B cell (primary cell): ENCODE measurements at regions not wholly inside any gene's neighbourhood (a gene's known extent, or its start where the extent isn't known, plus 50 kb on each side); places are given as distances from the start of the nearest gene placed in this dataset.

ENCODE experiments used
- ATAC-seq: fragments of 200-7000 bp; cut with Tn5 transposase; one replicate; pipeline ENCODE4 v1.10.0; 2021; ENCODE audit warnings: low read depth, mild to moderate bottlenecking, moderate number of reproducible peaks, moderate library complexity
- CTCF ChIA-PET: fragments of 350-600 bp; sonication (Branson Sonifier 250); formaldehyde crosslinking; loops from one replicate; lab custom pipeline; 2021; ENCODE audit warnings: antibody characterized with exemption, inconsistent platforms; lab: Charles Lee
- POLR2A ChIA-PET: fragments of 350-600 bp; sonication (Branson Sonifier 250); formaldehyde crosslinking; loops from one replicate; lab custom pipeline; 2021; ENCODE audit warnings: antibody characterized with exemption; lab: Charles Lee
- DNase-seq: peaks from one replicate; pipeline ENCODE4 v3.0.0; 2013
- H2AFZ ChIP-seq: 2 replicates; pipeline ENCODE4 v1.6.1; 2012; ENCODE audit warnings: mild to moderate bottlenecking, low read depth, low read length; ENCODE audit not compliant: insufficient read depth, poor library complexity, severe bottlenecking
- H3K27ac ChIP-seq, 2 donors: 1 replicate in 1 of 2; 2 replicates in 1 of 2; pipeline ENCODE4 v1.5.1; 2012 to 2013; ENCODE audit warnings: low read length in 2 of 2, mild to moderate bottlenecking in 2 of 2, moderate library complexity in 1 of 2
- H3K27me3 ChIP-seq, 4 experiments: fragments of 200-600 bp in 1 of 4; sonication (generic) in 1 of 4; replicated peaks in 1 of 4; 1 replicate in 2 of 4; 2 replicates in 2 of 4; pipeline versions ENCODE4 v1.6.1 to v1.7.0; 2013 to 2016; ENCODE audit warnings: low read length in 3 of 4, mild to moderate bottlenecking in 2 of 4, mixed read lengths in 1 of 4, moderate library complexity in 1 of 4; ENCODE audit not compliant: insufficient read depth in 4 of 4, control insufficient read depth in 3 of 4; ENCODE audit errors: control extremely low read depth in 1 of 4
- H3K36me3 ChIP-seq, 2 experiments: replicated peaks in 1 of 2; 1 replicate in 1 of 2; 2 replicates in 1 of 2; pipeline versions ENCODE4 v1.6.1 to v1.7.1; 2013; ENCODE audit warnings: low read length in 1 of 2; ENCODE audit not compliant: insufficient read depth in 2 of 2, control insufficient read depth in 1 of 2; ENCODE audit errors: control extremely low read depth in 1 of 2, extremely low read depth in 1 of 2
- H3K4me1 ChIP-seq, 2 donors: fragments of 200-600 bp in 1 of 2; sonication (generic) in 1 of 2; 1 replicate in 1 of 2; 2 replicates in 1 of 2; pipeline versions ENCODE4 v1.5.1 to v1.6.1; 2013 to 2017; ENCODE audit warnings: low read length in 2 of 2; ENCODE audit not compliant: control insufficient read depth in 2 of 2, insufficient read depth in 2 of 2
- H3K4me2 ChIP-seq: replicated peaks from 2 replicates; pipeline ENCODE3; 2012; ENCODE audit warnings: mild to moderate bottlenecking, low read depth, low read length; ENCODE audit not compliant: poor library complexity, severe bottlenecking
- H3K4me3 ChIP-seq, 5 experiments: fragments of 200-600 bp in 1 of 5; sonication (generic) in 1 of 5; 1 replicate in 3 of 5; 2 replicates in 2 of 5; pipeline versions ENCODE4 v1.5.1 to v1.7.0; 2011 to 2016; ENCODE audit warnings: low read length in 4 of 5, mild to moderate bottlenecking in 4 of 5, low read depth in 2 of 5, control low read depth in 1 of 5, moderate library complexity in 1 of 5; ENCODE audit not compliant: insufficient read depth in 1 of 5; ENCODE audit errors: control extremely low read depth in 1 of 5, extremely low read depth in 1 of 5
- H3K79me2 ChIP-seq: fragments of 200-600 bp; sonication (generic); one replicate; pipeline ENCODE4 v1.6.0; 2016; ENCODE audit warnings: low read length; ENCODE audit not compliant: control insufficient read depth, insufficient read depth
- H3K9ac ChIP-seq: fragments of 200-600 bp; sonication (generic); 2 replicates; pipeline ENCODE4 v1.6.1; 2017; ENCODE audit warnings: mild to moderate bottlenecking, low read length, moderate library complexity
- H3K9me3 ChIP-seq, 3 donors: one replicate each; pipeline versions ENCODE4 v1.6.1 to v1.7.1; 2013; ENCODE audit warnings: low read length in 2 of 3; ENCODE audit not compliant: control insufficient read depth in 2 of 3, insufficient read depth in 1 of 3; ENCODE audit errors: control extremely low read depth in 1 of 3
- H4K20me1 ChIP-seq: 2 replicates; pipeline ENCODE4 v1.6.0; 2012; ENCODE audit warnings: mild to moderate bottlenecking, low read length; ENCODE audit not compliant: insufficient read depth, control insufficient read depth, poor library complexity, severe bottlenecking
- H3K27ac Mint-ChIP-seq: one replicate; pipeline ENCODE4 v1.8.0; 2021; ENCODE audit warnings: mixed read lengths
- H3K27me3 Mint-ChIP-seq: one replicate; pipeline ENCODE4 v1.8.0; 2021; ENCODE audit warnings: mixed read lengths
- H3K4me1 Mint-ChIP-seq: one replicate; pipeline ENCODE4 v1.8.0; 2021; ENCODE audit warnings: mixed read lengths
- H3K4me3 Mint-ChIP-seq: one replicate; pipeline ENCODE4 v1.8.0; 2021; ENCODE audit warnings: mixed read lengths
- H3K9me3 Mint-ChIP-seq: one replicate; pipeline ENCODE4 v1.8.0; 2022; ENCODE audit warnings: mixed read lengths; ENCODE audit not compliant: insufficient read depth
- EZH2 ChIP-seq: IDR thresholded peaks from 2 replicates; pipeline ENCODE4 v1.6.1; 2012; ENCODE audit warnings: borderline replicate concordance, low read depth, mild to moderate bottlenecking, moderate library complexity, low read length; ENCODE audit not compliant: insufficient read depth, poor library complexity, severe bottlenecking
- WGBS: methylation state at CpG from one replicate; pipeline ENCODE4 v1.1.5; 2013; ENCODE audit warnings: missing lambda C conversion rate; ENCODE audit not compliant: insufficient coverage; 5-methylcytosine and 5-hydroxymethylcytosine counted together
- intact Hi-C: fragments of 100-400 bp; cut with micrococcal nuclease; formaldehyde crosslinking; loops from one replicate; pipeline ENCODE4 v1.10.0; 2022
- TF ChIP-seq, protein P1 (sequence below): fragments of 200-600 bp; IDR thresholded peaks from one replicate; pipeline ENCODE4 v1.8.0; 2022; ENCODE audit warnings: antibody characterized with exemption, mild to moderate bottlenecking

DNA sequence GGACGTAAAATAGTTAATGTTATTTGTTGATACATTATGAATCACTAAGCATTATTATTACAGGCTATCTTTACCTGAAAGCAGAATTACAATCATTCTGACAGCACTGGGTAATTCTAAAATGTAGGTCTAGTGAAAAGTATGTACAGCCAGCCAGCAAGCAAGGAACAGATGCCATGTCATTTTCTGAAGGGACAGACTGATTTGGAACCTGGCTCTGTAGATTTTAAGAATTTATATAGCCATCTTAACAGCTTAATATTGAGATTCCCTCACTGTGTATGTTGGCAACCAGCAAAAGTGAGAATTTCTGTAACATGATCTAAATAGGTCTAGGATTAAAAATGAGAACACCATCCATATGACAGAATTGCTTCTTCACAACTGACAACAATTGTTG, 359.4 kb downstream of the ZIC4 start:
- peaks cover 0 to 4% (median 0%) of the 10 kb centered on the region in 3 donors for H3K9me3 ChIP-seq
- TF ChIP-seq EZH2: no peak
- TF ChIP-seq, protein P1, sequence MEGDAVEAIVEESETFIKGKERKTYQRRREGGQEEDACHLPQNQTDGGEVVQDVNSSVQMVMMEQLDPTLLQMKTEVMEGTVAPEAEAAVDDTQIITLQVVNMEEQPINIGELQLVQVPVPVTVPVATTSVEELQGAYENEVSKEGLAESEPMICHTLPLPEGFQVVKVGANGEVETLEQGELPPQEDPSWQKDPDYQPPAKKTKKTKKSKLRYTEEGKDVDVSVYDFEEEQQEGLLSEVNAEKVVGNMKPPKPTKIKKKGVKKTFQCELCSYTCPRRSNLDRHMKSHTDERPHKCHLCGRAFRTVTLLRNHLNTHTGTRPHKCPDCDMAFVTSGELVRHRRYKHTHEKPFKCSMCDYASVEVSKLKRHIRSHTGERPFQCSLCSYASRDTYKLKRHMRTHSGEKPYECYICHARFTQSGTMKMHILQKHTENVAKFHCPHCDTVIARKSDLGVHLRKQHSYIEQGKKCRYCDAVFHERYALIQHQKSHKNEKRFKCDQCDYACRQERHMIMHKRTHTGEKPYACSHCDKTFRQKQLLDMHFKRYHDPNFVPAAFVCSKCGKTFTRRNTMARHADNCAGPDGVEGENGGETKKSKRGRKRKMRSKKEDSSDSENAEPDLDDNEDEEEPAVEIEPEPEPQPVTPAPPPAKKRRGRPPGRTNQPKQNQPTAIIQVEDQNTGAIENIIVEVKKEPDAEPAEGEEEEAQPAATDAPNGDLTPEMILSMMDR: no peak
- Mint-ChIP-seq H3K9me3 (peaks cover 2% of the 10 kb centered on the region), H3K27ac (no peak overlapping the region), H3K4me3 (no peak overlapping the region), H3K27me3 (no peaks in the 10 kb centered on the region), H3K4me1 (no peaks in the 10 kb centered on the region)
- no CpG with 5 or more reads among the region's 1 CpG for WGBS
- intact Hi-C loops: no loop called here
- no peak overlapping the region for H2AFZ ChIP-seq
- no peaks in the 10 kb centered on the region for H4K20me1 ChIP-seq
- no peaks in the 10 kb centered on the region for H3K27me3 ChIP-seq
- CTCF ChIA-PET: no interaction called here
- POLR2A ChIA-PET: no interaction called here
- no peak overlapping the region for H3K4me3 ChIP-seq
- H3K9ac ChIP-seq: no peak overlapping the region
- DNase-seq (no peak), ATAC-seq (no peak)
- no peaks in the 10 kb centered on the region for H3K4me1 ChIP-seq
- H3K79me2 ChIP-seq: no peaks in the 10 kb centered on the region
- H3K27ac ChIP-seq: no peak overlapping the region
- H3K36me3 ChIP-seq: no peaks in the 10 kb centered on the region
- no peak overlapping the region for H3K4me2 ChIP-seq

DNA sequence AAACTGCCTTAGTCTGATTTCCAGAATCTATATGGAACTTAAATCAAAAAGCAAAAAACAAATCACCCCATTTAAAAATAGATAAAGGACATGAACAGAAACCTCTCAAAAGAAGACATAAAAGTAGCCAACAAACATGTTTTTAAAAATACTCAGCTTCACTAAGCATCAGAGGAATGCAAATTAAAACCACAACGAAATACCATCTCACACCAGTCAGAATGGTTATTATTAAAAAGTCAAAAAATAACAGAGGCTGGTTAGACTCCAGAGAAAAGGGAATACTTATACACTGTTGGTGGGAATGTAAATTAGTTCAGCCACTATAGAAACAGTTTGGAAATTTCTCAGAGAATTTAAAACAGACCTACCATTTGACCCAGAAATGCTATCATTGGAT, 367.9 kb downstream of the ZIC4 start:
- Histone ChIP-seq H3K9me3 (peaks cover 1 to 2% (median 1%) of the 10 kb centered on the region in 3 donors), H3K4me3 (no peak overlapping the region), H3K79me2 (no peaks in the 10 kb centered on the region), H3K27me3 (no peaks in the 10 kb centered on the region), H3K9ac (no peak overlapping the region), H3K36me3 (no peaks in the 10 kb centered on the region), H3K4me1 (no peaks in the 10 kb centered on the region), H3K4me2 (no peak overlapping the region), H4K20me1 (no peaks in the 10 kb centered on the region), H3K27ac (no peak overlapping the region), H2AFZ (no peak overlapping the region)
- DNase-seq (no peak), ATAC-seq (no peak)
- no CpG with 5 or more reads among the region's 1 CpG for WGBS
- POLR2A ChIA-PET: no interaction called here
- Mint-ChIP-seq H3K9me3 (peaks cover 6% of the 10 kb centered on the region), H3K4me1 (no peaks in the 10 kb centered on the region), H3K4me3 (no peak overlapping the region), H3K27me3 (no peaks in the 10 kb centered on the region), H3K27ac (no peak overlapping the region)
- TF ChIP-seq, protein P1: no peak
- TF ChIP-seq EZH2: no peak
- intact Hi-C loops: no loop called here
- CTCF ChIA-PET: no interaction called here
